Neural cell (in vitro differentiated cells): ENCODE measurements at regions not wholly inside any gene's neighbourhood (a gene's known extent, or its start where the extent isn't known, plus 50 kb on each side); places are given as distances from the start of the nearest gene placed in this dataset.

Experiments
- EZH2 ChIP-seq: fragments of 200-600, 300-800 bp; shearing (Covaris generic), sonication (generic); IDR thresholded peaks from 2 replicates; pipeline ENCODE4 v1.6.1; 2014; ENCODE audit warnings: antibody characterized with exemption, low read length, borderline replicate concordance, mild to moderate bottlenecking; ENCODE audit not compliant: insufficient read depth, poor library complexity, severe bottlenecking
- POLR2AphosphoS5 ChIP-seq: IDR thresholded peaks from 2 replicates; pipeline ENCODE4 v1.6.1; 2012
- TF ChIP-seq, protein P1 (sequence below): fragments of 450-650 bp; IDR thresholded peaks from 2 replicates; pipeline ENCODE4 v1.5.1; 2014; ENCODE audit warnings: antibody characterized with exemption, mild to moderate bottlenecking, moderate library complexity; ENCODE audit not compliant: poor library complexity, severe bottlenecking

DNA sequence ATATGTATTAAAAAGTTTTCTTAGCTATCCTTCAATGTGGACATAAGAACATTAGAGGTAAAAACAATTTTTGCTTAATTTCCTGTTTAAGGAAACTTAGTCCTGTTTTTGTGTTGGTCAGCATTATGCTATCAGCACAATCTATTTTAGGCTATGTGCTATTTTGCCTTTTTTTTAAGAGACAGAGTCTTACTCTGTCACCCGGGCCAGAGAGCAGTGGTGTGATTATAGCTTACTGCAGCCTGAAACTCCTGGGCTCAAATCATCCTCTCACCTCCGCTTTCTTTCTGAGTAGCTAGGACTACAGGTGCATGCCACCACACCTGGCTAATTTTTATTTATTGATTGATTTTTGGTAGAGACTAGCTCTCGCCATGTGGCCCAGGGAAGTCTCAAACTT lies 199.1 kb upstream of the TMPRSS15 start:
- TF ChIP-seq, protein P1, sequence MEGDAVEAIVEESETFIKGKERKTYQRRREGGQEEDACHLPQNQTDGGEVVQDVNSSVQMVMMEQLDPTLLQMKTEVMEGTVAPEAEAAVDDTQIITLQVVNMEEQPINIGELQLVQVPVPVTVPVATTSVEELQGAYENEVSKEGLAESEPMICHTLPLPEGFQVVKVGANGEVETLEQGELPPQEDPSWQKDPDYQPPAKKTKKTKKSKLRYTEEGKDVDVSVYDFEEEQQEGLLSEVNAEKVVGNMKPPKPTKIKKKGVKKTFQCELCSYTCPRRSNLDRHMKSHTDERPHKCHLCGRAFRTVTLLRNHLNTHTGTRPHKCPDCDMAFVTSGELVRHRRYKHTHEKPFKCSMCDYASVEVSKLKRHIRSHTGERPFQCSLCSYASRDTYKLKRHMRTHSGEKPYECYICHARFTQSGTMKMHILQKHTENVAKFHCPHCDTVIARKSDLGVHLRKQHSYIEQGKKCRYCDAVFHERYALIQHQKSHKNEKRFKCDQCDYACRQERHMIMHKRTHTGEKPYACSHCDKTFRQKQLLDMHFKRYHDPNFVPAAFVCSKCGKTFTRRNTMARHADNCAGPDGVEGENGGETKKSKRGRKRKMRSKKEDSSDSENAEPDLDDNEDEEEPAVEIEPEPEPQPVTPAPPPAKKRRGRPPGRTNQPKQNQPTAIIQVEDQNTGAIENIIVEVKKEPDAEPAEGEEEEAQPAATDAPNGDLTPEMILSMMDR = no peak
- no peak for TF ChIP-seq EZH2
- TF ChIP-seq POLR2AphosphoS5 = no peak
